RPMI7951 (cell line): ENCODE measurements at regions not wholly inside any gene's neighbourhood (a gene's known extent, or its start where the extent isn't known, plus 50 kb on each side); places are given as distances from the start of the nearest gene placed in this dataset.
A peak's percentile ranks its signal among the peaks of the same experiment; 100 is the strongest.

Experiments
- DNase-seq: peaks from one replicate; pipeline ENCODE4 v3.0.0-alpha.2; 2012; ENCODE audit warnings: low read depth

DNA sequence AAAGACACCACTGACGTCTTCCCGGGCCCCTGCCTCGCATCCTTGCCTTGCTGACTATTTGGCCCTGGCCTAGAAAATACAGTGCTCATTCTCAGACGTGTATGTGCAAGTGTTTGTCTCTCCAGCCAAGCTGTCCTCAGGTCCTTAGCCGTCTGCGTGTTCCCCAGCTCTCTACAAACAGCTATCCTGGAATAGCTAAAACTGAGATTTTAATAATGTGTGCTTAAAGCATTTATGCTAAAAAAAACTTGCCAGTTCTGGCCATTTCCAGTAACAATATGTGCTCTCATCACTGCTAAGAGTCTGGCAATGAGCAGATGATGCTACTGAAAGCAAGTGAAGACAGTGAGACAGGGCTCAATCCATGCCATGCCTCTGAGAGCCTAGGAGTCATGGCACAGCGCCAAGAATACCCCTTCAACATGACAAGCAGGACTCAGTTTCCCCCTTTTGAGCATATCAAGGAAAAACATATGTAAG, 55.7 kb downstream of the IRF2BP2 start:
- DNase-seq, result no peak

DNA sequence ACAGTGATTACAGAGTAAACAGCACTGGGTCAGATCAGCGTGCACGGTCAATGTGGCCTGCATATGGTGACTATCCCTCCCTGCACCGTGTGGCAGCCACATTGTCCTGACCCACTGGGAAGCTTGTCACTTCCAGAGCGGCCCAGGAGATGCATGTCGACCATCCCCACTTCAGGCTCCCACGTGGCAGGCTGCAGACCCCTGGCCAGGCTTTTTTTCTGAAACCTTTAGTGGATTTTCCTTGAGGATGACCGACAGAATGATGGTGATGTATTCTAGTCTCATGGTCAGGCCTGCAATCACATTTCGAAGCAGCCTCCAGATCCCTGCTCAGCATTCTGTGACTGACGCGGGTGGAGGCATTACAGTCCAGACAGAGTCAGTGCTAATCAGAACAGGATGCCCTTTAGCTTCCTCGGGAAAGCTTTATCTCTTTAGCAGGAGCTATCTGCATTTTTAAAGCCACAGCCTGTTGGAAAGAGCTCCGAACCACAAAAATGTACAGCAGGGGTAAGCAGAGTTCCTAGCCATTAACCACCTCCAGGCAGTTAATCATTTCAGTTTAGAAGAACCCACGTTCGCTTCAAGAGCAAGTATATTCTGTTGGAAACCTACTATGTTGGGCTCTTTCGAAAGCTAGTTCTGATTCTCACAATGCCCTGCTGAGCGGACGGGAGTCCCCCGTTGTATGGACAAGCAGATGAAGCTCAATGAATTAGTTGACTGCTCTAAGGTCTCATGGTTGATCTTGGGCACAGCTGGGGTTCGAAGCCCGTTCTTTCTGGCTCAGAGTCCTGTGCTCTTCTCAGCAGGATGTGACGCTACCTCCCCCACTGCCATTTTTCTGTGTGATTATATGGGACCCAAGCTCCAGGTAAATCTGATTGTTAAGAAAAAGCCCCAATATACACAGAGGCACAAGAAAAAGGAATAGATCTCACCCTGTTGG, 56.5 kb downstream of the IRF2BP2 start:
- DNase-seq, result peak; percentile 93

DNA sequence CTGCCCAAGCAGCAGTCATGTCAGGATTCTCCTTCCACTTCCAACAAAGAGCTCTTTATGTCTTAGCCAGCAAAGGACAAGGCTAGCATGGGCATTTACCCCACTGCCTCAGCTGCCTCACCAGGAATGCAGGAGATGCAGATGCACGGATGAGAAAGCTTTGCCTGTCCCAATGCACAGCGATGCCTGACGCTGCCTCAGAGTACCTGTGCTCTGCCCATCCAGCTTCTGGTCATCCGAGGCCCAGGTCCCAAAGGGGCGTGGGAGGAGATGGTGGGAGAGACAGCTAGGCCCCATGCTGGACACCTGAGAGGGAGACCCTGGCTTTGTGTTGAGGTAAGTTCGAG, 59.0 kb downstream of the IRF2BP2 start:
- DNase-seq, result no peak

DNA sequence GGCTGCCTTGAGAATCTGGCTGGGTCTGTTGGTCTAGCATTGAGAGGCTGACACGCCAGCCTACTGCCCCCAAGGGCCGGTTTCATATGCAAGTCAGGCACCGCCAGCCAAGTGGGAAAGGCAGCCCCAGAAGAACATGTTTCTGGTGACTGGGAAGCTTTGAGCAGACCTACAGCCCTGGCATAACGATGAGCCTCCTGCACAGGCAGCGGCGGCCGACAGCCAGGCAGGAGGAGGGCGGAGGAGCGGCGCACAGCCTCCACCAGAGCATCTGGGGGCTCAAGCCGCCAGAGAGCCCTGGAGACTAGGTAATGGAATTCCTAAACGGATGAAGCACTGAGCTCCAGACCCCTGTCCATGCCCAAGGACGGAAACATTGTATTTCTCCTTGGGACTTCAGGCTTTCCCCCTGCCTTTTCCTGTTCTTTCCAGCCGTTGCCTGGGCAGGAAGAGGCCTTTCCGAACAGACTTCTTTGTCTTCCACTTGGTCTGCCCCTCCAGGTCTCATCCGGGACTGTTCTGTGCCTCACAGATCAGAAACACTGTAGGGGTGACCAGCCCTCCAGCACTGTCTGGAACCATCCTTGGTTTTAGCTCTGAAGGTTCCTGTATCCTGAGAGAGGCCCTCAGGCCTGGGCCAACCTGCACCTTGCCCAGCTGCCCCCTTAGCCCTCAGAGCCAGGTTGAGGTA, 59.5 kb downstream of the IRF2BP2 start:
- no peak for DNase-seq

DNA sequence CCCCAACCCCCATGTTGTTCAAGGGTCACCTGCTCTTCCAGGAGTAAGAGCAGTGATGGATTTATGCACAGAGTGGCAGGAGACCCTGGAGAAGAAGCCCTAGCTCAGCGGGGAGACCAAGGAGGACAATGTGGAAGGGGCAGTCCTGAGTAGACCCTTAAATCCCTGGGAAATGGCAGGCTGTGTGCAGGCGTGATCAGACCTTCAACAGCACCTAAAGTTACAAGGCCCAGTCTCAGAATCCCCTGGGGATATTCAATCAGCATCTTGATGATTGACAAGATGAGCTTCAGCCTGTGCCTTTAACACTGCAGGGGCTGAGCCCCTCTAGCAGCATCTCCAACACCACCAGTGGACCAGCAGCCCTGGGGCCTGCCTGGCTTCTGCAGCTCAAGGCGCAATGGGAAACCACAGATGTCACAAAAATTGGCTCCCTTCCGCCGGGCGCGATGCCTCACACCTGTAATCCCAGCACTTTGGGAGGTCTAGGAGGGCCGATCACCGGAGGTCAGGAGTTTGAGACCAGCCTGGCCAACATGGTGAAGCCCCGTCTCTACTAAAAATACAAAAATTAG, 60.4 kb downstream of the IRF2BP2 start:
- no peak for DNase-seq

DNA sequence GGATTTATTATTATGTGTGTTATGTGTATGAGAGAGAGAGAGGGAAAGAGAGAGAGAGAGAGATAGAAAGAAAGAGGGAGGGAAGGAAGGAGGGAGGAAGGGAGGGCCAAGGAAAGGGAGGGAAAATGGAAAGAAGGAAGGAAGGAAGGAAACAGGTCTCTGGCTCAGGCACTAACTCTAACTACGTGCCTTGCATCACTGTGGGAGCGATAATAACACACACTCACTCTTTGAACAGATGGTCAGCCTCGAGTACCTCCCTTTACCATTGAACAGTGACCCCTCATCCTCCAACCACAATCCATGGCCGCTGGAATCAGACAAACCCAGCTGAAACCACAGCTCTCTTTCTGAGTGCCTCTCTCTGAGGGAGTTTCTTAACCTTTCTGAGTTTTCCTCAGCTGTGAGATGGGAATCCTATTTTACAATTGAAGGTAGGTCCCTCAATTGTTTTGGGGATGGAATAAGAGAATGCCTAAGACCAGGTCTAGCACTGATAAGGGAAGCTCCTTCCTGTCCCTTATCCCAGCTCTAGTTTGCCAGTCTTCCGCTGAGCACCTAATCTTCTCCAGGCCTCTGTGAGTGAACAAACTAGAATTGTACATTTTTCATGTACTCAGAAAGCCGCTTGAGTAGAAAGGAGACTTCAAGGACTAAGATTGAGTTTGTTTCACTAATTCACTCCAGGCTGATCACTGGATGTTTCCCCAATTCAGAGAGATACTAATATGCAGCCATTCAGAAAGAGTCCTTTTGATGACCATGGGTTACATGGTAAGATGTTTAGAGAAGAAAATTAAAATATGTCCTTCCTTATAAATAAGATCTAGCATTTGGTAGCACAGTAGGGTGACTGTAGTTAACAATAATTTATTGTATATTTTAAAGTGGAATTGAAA, 62.8 kb downstream of the IRF2BP2 start:
- peak; percentile 42 for DNase-seq

DNA sequence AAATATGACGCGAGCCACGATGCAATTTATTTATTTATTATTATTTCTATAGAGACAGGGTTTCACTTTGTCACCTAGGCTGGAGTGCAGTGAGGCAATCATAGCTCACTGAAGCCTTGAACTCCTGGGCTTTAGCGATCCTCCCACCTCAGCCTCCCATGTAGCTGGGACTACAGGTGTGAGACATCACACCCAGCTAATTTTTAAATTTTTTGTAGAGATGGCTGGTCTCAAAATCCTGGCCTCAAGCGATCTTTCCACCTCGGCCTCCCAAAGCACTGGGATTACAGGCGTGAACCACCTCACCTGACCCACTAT, 63.6 kb downstream of the IRF2BP2 start:
- no peak for DNase-seq

DNA sequence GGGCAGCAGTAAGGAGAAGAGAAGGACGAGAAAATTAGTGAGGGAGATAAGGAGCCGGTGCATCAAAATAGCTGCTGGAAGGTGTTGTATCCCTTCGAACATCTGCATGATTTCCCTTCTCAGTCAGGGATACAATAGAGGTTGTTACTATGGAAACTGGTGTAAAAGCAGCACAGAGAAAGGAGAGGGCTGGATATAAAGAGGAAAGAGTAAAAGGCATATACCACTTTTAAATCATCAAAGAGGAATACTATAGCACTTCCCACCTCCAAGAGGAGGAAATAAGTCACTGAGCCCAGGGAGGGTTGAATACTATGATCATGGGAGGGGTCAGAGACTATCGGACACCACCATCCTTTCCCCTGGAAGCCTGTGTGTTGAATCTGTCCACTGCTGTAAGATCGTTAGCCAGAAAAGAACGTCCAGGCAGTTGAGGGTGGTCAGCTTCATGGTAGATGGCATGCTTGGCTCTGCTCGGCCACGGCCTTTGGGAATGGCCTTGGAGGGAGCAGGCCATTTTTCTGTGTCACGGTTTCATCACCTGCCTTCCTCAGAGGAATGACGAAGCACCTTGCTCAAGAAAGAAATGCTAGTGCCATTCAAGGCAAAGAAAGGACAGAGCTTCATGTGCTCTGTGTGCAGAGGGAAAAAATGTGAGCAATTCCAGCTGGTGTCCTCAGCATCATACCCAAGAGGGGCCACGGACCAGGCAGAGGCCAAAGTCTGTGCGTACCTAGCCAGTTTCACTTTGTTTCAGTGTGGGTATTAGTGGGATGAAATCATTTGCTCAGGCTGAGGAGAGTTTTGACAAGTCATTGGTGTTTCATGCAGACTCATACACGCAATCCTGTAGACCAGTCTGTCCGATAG, 64.2 kb downstream of the IRF2BP2 start:
- no peak for DNase-seq

DNA sequence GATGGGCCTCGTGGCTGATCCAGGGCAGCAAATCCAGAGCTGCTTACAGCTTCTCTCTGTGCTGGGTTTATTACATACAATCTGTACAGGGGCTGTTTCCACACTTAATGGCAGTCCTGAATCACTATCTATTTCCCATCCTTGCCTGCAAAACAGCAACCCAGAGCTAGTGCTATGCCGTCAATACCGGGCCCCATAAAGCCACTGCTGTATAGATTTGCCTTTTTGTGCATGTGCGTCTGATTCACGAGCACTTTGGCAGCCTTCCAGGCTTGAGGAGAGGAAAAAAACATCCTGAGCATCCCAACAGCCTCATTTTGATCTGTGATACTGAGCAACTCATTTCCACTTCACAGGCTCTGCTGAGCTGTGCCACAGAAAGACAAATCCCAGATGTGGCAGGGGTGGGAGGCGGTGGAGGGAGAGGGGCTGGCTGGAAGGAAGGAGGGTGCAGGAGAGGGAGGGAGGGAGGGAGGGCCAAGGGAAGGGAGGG, 65.2 kb upstream of the TARBP1 start:
- DNase-seq, result peak; percentile 94

DNA sequence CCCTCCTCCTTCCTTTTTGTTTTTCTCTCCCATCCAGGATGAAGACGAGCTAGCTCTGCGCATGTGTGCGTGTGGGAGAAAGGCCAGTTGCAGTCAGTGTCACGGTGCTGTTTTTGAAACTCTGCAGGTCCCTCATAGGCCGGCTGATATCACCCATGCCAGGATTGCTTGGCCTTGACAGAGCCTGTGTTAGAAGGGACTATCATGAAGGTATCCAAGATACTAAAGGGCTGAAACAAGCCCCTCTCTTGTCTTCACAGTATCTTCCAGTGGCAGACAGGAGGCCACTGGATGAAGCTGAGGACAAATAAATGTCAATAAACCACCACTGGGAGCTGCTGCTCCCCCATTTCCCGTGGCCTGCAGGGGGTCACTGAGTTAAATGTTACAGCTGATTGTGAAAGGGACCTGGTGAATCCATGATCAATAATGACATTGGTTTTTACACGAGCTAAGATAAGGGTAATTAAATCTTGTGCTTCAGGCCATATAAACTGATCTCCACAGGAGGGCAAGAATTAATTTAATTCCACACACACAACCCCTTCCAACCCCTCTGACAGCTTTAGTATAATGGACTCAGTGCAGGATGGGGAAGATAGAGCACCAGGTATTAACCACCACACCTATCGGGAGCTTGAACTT, 64.6 kb upstream of the TARBP1 start:
- DNase-seq, result no peak

DNA sequence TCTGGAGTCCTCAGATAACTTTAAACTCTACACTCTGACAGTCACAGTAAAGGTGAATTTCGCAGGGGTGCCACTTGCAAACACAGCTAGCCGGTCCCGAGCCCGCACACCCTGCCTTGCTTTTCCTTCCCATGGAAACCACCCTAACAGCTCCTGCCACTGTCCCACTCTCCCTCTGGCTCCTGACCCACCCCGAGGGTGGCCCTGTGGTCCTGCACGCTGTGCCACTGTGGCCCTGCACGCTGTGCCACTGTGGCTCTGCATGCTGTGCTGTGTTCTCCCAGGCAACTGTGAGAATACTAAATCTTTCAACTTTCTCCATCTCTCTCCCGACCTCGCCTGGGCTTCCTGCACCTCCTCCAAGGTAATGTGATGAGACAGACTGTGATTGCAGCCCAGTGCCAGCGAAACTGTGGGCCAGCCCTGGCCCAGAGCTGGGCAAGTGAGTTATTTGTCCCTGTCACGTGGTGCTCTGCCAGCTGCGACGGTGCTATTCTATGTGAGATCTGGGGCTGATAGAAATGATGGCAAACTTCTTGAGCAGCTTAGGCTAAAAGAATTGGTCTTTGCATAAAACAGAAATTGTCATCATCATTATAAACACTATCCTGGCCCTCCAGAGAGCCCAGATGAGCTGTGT, 63.4 kb upstream of the TARBP1 start:
- DNase-seq, result no peak

DNA sequence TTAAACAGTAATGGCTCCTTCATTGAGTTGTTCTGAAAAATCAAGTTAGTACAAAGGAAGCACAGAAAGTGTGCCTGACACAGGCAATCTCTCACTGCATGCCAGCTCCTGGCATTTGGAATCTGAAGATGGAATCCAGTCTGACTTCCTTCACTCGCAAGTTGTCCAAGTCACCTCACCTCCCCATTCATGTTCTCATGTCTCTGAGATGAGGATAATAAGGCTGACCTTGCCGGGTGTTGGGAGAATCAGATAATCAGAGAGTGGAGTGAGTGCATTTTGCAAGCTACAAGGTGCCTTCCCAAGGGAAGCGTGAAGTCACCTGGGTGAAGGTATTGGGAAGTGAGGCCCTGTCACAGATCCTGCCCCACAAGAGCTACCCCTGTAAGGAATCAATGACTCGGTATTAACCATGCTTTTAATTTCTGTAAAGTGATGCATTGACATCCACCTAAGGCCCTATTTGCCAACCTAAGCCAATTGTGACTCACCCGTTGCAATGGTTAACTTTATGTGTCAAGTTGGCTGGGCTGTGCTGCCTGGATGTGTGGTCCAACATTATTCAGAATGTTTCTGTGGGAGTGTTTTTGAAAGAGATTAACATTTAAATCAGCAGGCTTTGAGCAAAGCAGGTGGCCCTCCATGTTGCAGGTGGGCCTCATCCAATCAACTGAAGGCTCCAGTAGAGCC, 62.5 kb upstream of the TARBP1 start:
- peak; percentile 35 for DNase-seq

DNA sequence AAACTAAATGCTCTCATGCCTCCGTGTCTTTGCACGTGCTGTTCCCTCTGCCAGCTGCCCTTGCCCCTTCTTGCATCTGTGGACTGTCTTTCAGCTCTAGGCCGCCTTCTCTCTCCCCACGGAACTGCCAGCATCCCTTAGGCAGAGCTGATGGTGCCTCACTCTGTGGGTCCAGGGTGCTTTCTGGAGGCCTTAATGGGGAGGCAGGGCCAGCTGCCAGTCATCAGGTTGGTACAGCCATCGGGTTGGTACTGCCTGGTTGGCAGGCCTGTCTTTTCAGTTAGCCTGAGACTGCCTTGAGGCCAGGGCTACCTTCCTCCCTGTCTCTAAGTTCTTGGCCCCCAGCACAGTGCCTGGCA, 61.4 kb upstream of the TARBP1 start:
- DNase-seq, result no peak

DNA sequence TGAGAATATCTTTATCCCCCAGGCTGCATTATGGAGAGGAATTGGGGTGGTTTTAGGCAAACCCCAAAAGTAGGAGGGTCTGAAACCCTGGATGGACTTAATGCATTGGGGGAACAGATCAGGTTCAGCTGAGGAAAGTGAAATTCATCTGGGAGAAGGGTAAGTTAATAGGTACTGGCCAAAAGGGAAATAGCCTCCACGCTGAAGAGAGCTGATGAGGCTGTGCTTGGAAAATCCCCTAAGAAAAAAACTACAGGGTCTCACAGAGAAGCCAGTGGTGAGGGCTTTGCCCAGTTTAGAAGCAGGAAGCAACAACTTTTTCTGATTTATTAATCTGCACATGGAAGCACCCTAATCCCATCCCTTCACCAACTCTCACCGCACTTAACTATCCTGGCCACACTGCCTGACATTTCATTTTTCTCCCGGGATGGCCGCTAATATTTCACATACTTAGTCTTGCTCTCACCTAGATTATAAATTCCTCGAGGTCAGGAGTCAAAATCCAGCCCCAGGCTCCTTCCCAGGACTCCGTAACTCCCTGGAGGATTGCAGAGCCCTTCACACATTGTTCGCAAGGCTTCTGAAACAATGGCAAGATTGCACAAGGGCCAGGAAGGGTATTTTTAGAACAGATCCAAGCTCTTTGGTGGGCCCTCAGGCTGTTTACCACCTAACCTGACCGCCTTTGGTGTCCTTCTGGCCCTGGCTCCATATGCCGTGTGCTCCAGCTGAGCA, 60.9 kb upstream of the TARBP1 start:
- DNase-seq, result no peak

DNA sequence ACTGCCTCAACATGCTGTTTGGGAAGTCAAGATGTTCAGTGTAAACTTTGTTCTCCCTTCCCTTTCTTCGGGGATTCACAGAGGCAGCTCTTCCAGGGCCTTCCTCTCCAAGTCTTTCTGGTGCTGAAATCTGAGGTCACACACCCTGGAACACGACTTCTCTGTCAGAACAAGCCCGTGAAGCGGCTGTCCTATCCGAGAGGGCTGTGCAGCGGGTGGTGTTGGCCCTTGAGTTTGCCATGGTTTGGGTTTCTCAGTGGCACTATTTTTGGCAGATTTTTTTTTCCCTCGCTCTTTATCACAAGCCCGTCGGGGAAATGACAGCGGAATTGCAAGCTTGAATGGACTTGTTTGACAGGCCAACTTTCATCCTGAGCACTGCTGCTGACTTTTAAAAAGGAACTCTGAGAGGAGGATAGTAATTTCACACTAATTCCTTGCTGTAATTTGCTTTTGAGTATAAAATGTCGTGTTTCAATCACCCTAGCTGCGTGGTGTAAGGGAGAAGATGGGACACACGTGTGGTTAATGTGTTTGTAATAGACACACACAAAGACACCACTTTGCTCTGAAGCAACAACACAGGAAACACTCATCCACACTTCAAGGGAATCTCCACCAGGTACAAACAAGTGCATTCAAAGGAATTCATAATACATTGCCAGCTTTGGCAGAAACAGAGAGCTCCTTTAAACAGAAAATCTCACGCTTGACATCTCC, 60.1 kb upstream of the TARBP1 start:
- no peak for DNase-seq

DNA sequence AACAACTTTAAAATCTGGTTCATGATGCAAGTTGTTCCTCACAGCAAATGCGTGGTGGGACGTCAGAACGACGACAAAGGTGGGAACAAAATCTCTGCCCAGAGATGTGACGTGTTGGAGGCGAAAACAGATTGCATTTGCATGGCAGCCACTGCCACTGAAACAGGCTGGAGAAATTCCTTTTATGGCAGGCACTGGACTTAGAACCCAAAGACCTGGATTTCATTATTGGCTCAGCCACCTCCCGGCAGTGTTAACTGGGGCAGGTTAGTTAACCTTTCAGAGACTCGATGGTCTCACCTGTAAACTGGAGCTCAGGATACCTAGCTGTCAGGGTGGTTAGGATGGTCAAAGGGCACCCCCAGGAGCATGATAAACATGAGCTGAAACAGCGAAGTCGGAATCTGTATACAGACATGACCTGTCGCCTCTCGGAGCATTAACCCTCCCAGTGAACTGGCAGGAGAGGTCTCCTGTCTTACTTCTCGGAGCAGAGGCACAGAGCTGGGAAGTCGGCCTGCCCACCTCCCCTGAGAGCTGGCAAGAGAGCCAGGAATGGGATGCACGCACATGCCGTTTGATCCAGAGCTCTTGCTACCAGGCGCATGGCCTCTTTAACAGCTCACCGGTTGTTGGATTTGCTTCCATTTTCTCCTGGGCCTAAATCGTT, 59.2 kb upstream of the TARBP1 start:
- no peak for DNase-seq

DNA sequence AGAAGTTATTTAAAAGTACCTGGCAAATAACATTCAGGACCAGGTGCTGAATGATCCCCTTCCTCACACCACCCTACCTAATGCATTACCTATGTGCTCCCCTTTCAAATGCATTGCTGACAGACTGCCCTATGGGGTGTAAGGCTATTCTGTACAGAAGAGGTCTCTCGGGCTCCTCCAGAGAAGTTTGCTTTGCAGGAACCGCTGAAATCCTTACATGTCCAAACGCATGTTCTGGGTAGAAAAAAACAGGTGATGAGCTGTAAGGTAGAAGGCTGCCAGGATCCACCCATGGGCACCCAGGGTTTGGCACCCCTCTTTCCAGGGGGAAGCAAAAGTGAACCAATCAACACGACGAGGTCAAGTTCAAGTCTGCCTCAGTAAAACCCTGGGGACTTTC, 58.3 kb upstream of the TARBP1 start:
- DNase-seq, result no peak
